GM12874 (cell line): ENCODE measurements at regions not wholly inside any gene's neighbourhood (a gene's known extent, or its start where the extent isn't known, plus 50 kb on each side); places are given as distances from the start of the nearest gene placed in this dataset.

ENCODE experiments used
- TF ChIP-seq, protein P1 (sequence below): IDR thresholded peaks from 2 replicates; pipeline ENCODE4 v1.5.1; 2011; ENCODE audit warnings: low read depth, mild to moderate bottlenecking, control low read depth, low read length, moderate library complexity; ENCODE audit not compliant: insufficient read depth

DNA sequence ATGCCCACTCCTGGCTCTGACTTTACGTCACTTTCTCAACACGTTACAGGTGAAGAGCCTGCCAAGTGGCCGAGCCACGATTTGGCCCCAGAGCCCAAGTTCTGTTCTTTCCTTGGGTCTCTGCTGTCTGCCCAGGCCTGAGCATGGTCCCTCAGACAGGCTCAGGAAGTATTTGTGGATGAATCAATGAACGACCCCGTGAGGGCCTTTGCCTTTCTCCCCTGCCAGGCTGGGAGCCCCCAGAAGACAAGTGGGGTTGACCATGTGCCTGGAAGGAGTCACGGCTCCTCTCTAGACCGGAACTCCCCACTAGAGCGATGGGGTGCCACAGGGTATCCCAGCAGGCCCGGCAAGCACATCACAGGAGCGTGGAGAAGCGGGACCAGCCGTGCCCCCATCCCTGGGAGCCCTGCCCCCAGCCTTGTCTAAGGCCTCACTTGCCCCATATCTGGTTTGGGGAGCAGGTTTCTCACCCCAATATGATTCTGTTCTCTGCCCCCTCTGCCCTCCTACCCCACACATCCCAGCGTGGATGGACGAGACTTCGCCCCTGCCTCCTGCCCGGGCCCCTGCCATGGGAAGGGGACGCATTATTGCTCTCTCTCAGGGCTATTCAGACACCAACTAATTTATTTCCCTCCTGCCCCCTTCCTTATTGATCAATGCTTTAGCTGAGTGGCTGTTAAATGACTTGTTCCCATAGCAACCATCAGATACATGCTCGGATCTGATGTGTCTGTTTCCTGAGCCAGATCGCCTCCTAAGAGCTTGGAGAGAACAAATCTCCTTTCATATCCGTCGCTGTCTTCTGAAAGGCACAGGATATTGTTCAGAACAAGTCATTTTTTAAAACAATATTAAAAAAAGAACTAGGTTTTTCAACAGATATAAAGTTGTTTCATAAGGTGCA lies 69.0 kb downstream of the DIO3 start:
- TF ChIP-seq, protein P1, sequence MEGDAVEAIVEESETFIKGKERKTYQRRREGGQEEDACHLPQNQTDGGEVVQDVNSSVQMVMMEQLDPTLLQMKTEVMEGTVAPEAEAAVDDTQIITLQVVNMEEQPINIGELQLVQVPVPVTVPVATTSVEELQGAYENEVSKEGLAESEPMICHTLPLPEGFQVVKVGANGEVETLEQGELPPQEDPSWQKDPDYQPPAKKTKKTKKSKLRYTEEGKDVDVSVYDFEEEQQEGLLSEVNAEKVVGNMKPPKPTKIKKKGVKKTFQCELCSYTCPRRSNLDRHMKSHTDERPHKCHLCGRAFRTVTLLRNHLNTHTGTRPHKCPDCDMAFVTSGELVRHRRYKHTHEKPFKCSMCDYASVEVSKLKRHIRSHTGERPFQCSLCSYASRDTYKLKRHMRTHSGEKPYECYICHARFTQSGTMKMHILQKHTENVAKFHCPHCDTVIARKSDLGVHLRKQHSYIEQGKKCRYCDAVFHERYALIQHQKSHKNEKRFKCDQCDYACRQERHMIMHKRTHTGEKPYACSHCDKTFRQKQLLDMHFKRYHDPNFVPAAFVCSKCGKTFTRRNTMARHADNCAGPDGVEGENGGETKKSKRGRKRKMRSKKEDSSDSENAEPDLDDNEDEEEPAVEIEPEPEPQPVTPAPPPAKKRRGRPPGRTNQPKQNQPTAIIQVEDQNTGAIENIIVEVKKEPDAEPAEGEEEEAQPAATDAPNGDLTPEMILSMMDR = no peak

DNA sequence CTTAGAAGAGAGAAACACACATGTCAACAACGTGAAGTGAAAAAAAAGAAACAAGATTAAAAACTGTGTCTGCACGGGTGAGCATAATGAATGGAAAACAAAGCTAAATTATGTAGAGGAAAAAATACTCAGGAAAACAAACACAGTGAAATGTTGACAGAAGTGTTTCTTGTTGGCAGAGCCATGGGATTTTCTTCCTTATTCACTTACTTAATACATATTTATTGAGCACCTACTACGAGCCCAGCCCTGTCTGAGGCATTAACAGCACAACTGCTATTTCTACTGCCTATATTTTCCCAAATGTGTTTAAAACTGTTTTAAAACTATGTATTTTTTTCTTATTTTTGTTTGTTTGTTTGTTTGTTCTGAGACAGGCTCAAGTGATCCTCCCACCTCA lies 69.9 kb downstream of the DIO3 start:
- TF ChIP-seq, protein P1 = no peak

DNA sequence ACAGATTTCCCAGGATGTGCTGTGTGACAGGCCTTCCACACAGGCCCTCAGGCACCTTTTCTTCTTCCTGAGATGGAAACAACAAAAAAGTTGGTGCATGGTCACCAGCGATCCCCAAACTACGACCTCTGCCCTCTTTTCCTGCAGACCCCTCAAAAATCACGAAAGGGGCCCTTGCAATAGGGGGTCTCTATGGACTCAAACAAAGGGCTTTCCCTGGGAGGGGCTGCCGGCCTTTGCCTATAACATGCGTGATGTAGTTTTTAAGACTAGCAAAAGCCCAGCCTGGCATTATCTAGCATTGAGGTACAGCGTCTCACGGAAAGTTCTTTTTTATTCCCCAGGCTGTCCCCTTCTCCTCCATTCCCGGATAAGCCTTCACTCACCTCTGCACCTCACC lies 71.2 kb downstream of the DIO3 start:
- TF ChIP-seq, protein P1 = no peak

DNA sequence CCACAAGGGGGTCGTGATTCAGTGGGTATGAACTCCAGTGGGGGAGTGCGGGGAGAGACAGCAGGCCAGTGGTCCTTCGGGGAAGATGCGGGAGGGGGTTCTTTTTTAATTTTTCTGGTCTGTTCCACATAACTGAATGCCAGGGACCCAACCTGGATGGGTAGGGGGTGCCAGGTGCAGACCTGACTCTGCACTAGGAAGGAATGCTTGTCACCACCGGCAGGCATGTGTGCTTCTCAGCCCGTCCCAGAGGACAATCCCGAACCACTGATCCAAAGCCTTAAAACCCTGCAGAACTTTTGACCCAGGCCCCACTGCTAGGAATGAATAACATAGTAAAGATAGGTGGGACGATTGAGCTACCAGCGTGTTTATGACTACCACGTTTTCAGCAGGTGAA lies 72.0 kb downstream of the DIO3 start:
- TF ChIP-seq, protein P1 = no peak

DNA sequence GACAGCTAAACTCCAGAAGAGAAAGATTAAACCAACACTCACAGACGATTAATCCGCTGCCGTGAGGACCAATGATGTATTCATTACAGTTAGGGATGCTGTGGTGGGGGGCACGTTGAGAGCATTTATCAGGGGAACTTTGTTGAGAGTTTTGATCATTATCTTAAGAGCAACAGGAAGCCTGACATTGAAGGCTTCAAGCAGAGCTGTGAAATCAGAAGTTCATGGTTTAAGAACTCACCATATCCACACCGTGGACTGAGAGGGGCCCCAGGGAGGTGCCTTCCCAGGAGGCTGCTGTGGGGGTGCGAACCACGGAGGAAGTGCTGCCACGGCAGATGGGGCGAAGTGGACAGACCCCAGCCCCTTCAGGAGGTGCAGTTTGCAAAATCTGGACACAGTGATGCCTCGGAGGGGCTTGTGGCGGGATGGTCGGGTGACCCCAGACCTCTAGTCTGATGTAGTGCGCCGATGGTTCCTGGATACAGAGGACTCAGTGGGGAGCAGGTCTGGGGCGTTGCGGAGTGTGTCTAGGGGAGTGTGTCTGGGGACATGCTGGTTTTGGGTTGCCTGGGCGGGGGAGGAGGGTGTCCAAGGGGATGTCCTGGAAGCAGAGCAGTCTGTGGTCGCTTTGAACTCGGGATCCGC lies 73.0 kb downstream of the DIO3 start:
- TF ChIP-seq, protein P1 = no peak

DNA sequence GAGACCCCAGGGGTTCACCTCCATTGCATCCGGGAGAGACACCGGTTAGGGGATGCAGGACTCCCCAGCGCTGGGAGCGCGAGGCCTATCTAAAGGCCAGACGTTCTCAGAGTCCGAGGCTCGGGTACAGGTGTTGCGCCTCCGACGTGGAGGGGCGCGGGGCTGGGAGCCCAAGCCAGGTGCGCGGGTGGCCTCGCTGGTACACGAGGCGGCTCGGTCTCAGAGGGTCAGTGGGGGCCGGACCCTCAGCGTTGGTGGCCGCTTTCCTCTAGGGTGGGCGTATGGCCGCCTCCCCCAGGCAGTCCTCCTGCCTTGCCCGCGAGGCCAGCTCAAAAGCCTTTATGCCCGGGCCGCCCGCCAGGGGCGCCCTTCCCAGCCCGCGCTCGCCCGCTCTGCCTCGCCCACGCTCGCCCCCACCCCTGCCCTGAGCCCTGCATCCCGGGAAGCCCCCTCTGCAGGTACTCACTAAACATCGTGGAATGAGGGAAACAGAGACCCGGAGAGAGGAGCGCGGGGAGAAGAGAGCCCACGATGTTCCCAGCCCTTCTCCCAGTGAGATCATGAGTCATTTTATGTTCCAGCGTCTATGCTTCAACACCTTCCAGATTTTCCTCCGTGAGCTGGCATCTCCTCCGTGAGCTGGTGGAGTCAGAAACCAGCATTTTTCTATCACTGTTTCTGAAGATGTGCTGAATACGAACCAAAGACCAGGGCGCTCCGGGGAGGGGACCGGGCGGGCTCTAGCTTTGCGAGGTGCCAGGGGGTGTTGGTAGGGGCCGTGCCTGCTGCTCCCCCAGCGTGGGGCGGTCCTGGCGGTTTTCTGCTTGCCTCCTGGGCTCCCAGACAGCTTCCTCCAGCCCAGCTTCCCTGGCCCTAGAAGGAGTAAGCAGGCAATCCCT lies 73.8 kb downstream of the DIO3 start:
- TF ChIP-seq, protein P1 = no peak
